Type B pancreatic cell (in vitro differentiated cells): ENCODE measurements at regions not wholly inside any gene's neighbourhood (a gene's known extent, or its start where the extent isn't known, plus 50 kb on each side); places are given as distances from the start of the nearest gene placed in this dataset.
"Not testable (repeated sequence)": the region's sequence is repeated elsewhere in the genome, so short reads cannot be mapped to it uniquely, and the experiment has no call there.

Experiments
- DNase-seq: peaks from one replicate; pipeline ENCODE4 v3.0.0; 2021; ENCODE audit warnings: mixed read lengths; ENCODE audit not compliant: unreplicated experiment; ENCODE audit errors: extremely low spot score
- H3K27ac Mint-ChIP-seq: 2 replicates; pipeline ENCODE4 v1.8.0; 2021; ENCODE audit warnings: mild to moderate bottlenecking, mixed read lengths
- H3K27me3 Mint-ChIP-seq: 2 replicates; pipeline ENCODE4 v1.8.0; 2021; ENCODE audit warnings: mixed read lengths
- H3K36me3 Mint-ChIP-seq: 2 replicates; pipeline ENCODE4 v1.8.0; 2021; ENCODE audit warnings: mixed read lengths
- H3K4me1 Mint-ChIP-seq: one replicate; pipeline ENCODE4 v1.8.0; 2021; ENCODE audit warnings: mixed read lengths; ENCODE audit not compliant: unreplicated experiment
- H3K4me3 Mint-ChIP-seq: 2 replicates; pipeline ENCODE4 v1.8.0; 2021; ENCODE audit warnings: mild to moderate bottlenecking, mixed read lengths
- H3K9me3 Mint-ChIP-seq: 2 replicates; pipeline ENCODE4 v1.8.0; 2021; ENCODE audit warnings: mixed read lengths

- not testable (repeated sequence) for H3K4me3 Mint-ChIP-seq, H3K4me1 Mint-ChIP-seq, H3K9me3 Mint-ChIP-seq, H3K27ac Mint-ChIP-seq, DNase-seq, H3K36me3 Mint-ChIP-seq, H3K27me3 Mint-ChIP-seq
Measured at GRCh38 chr9:41321277-41321676, 132.2 kb upstream of the ZNG1F start.

- H3K27me3 Mint-ChIP-seq, H3K36me3 Mint-ChIP-seq, H3K9me3 Mint-ChIP-seq: not testable (repeated sequence)
Measured at GRCh38 chr9:41308953-41309352, 119.8 kb upstream of the ZNG1F start.

GRCh38 chr9:41285744-41286143, 96.6 kb upstream of the ZNG1F start:
- H3K9me3 Mint-ChIP-seq, H3K4me3 Mint-ChIP-seq, DNase-seq, H3K27ac Mint-ChIP-seq, H3K27me3 Mint-ChIP-seq, H3K36me3 Mint-ChIP-seq, H3K4me1 Mint-ChIP-seq: not testable (repeated sequence)

More at GRCh38 chr9:41308953-41309352, 119.8 kb upstream of the ZNG1F start:
- not testable (repeated sequence) for H3K4me3 Mint-ChIP-seq, H3K27ac Mint-ChIP-seq, H3K4me1 Mint-ChIP-seq, DNase-seq

- H3K4me1 Mint-ChIP-seq, H3K9me3 Mint-ChIP-seq, H3K4me3 Mint-ChIP-seq: not testable (repeated sequence)
Measured at GRCh38 chr9:41280299-41281238, 91.5 kb upstream of the ZNG1F start.

GRCh38 chr9:41279437-41279836, 90.3 kb upstream of the ZNG1F start:
- not testable (repeated sequence) for H3K4me3 Mint-ChIP-seq, H3K36me3 Mint-ChIP-seq, H3K9me3 Mint-ChIP-seq, H3K4me1 Mint-ChIP-seq, H3K27ac Mint-ChIP-seq, H3K27me3 Mint-ChIP-seq, DNase-seq

More at GRCh38 chr9:41280299-41281238, 91.5 kb upstream of the ZNG1F start:
- not testable (repeated sequence) for H3K27ac Mint-ChIP-seq, DNase-seq, H3K36me3 Mint-ChIP-seq, H3K27me3 Mint-ChIP-seq

- H3K9me3 Mint-ChIP-seq, H3K36me3 Mint-ChIP-seq, H3K4me1 Mint-ChIP-seq: not testable (repeated sequence)
Measured at GRCh38 chr9:41279033-41279432, 89.9 kb upstream of the ZNG1F start.

GRCh38 chr9:41273549-41274267, 84.6 kb upstream of the ZNG1F start:
- H3K27me3 Mint-ChIP-seq, H3K36me3 Mint-ChIP-seq: not testable (repeated sequence)
- peak; percentile 85 for DNase-seq

More at GRCh38 chr9:41279033-41279432, 89.9 kb upstream of the ZNG1F start:
- H3K27ac Mint-ChIP-seq, H3K4me3 Mint-ChIP-seq, H3K27me3 Mint-ChIP-seq, DNase-seq: not testable (repeated sequence)

GRCh38 chr9:41272879-41273548, 83.9 kb upstream of the ZNG1F start:
- H3K27ac Mint-ChIP-seq, H3K27me3 Mint-ChIP-seq, H3K9me3 Mint-ChIP-seq, H3K36me3 Mint-ChIP-seq, H3K4me1 Mint-ChIP-seq, H3K4me3 Mint-ChIP-seq, DNase-seq: not testable (repeated sequence)

More at GRCh38 chr9:41273549-41274267, 84.6 kb upstream of the ZNG1F start:
- H3K4me3 Mint-ChIP-seq: peak overlapping the region; percentile 75
- H3K27ac Mint-ChIP-seq, H3K4me1 Mint-ChIP-seq, H3K9me3 Mint-ChIP-seq: not testable (repeated sequence)

- H3K4me1 Mint-ChIP-seq, DNase-seq, H3K9me3 Mint-ChIP-seq, H3K27me3 Mint-ChIP-seq, H3K27ac Mint-ChIP-seq, H3K4me3 Mint-ChIP-seq, H3K36me3 Mint-ChIP-seq: not testable (repeated sequence)
Measured at GRCh38 chr9:41270992-41271391, 81.9 kb upstream of the ZNG1F start.

- H3K36me3 Mint-ChIP-seq, H3K27ac Mint-ChIP-seq, DNase-seq, H3K4me3 Mint-ChIP-seq, H3K4me1 Mint-ChIP-seq, H3K27me3 Mint-ChIP-seq, H3K9me3 Mint-ChIP-seq: not testable (repeated sequence)
Measured at GRCh38 chr9:41269471-41269870, 80.4 kb upstream of the ZNG1F start.

GRCh38 chr9:41269054-41269453, 79.9 kb upstream of the ZNG1F start:
- DNase-seq, H3K4me1 Mint-ChIP-seq, H3K27me3 Mint-ChIP-seq, H3K4me3 Mint-ChIP-seq, H3K9me3 Mint-ChIP-seq, H3K27ac Mint-ChIP-seq, H3K36me3 Mint-ChIP-seq: not testable (repeated sequence)

GRCh38 chr9:41266602-41267001, 77.5 kb upstream of the ZNG1F start:
- H3K36me3 Mint-ChIP-seq, H3K27me3 Mint-ChIP-seq, H3K4me1 Mint-ChIP-seq, H3K27ac Mint-ChIP-seq, DNase-seq, H3K9me3 Mint-ChIP-seq, H3K4me3 Mint-ChIP-seq: not testable (repeated sequence)

GRCh38 chr9:41266000-41266399, 76.9 kb upstream of the ZNG1F start:
- not testable (repeated sequence) for H3K36me3 Mint-ChIP-seq, H3K27ac Mint-ChIP-seq, H3K27me3 Mint-ChIP-seq, H3K4me1 Mint-ChIP-seq, H3K4me3 Mint-ChIP-seq, H3K9me3 Mint-ChIP-seq, DNase-seq

- H3K4me3 Mint-ChIP-seq, H3K27ac Mint-ChIP-seq, H3K36me3 Mint-ChIP-seq, H3K9me3 Mint-ChIP-seq, H3K4me1 Mint-ChIP-seq, H3K27me3 Mint-ChIP-seq, DNase-seq: not testable (repeated sequence)
Measured at GRCh38 chr9:41251973-41252372, 62.9 kb upstream of the ZNG1F start.
